CD14-positive monocyte (primary cell): ENCODE measurements at regions not wholly inside any gene's neighbourhood (a gene's known extent, or its start where the extent isn't known, plus 50 kb on each side); places are given as distances from the start of the nearest gene placed in this dataset.

Experiments used
- DNase-seq, 3 donors: peaks; one replicate each; pipeline ENCODE4 v3.0.0-alpha.2; 2011 to 2022
- H2AFZ ChIP-seq: 2 replicates; pipeline ENCODE4 v1.6.0; 2012; ENCODE audit warnings: mild to moderate bottlenecking, low read depth, low read length, inconsistent platforms; ENCODE audit not compliant: insufficient read depth, poor library complexity, severe bottlenecking
- H3K27ac ChIP-seq, 2 donors: 1 replicate in 1 of 2; 2 replicates in 1 of 2; pipeline ENCODE4 v1.5.1; 2012 to 2013; ENCODE audit warnings: low read length in 2 of 2, control low read depth in 1 of 2, inconsistent platforms in 1 of 2, low read depth in 1 of 2, mild to moderate bottlenecking in 1 of 2
- H3K27me3 ChIP-seq, 2 donors: one replicate each; pipeline versions ENCODE4 v1.6.0 to v1.6.1; 2011 to 2013; ENCODE audit warnings: low read length in 2 of 2; ENCODE audit not compliant: control insufficient read depth in 2 of 2, insufficient read depth in 2 of 2
- H3K36me3 ChIP-seq, 2 donors: replicated peaks in 1 of 2; 1 replicate in 1 of 2; 2 replicates in 1 of 2; pipeline versions ENCODE4 v1.5.1 to v1.6.1; 2012 to 2013; ENCODE audit warnings: low read length in 2 of 2, control low read depth in 1 of 2, inconsistent platforms in 1 of 2, mild to moderate bottlenecking in 1 of 2; ENCODE audit not compliant: insufficient read depth in 2 of 2, control insufficient read depth in 1 of 2
- H3K4me1 ChIP-seq, 2 donors: 1 replicate in 1 of 2; 2 replicates in 1 of 2; pipeline versions ENCODE4 v1.5.1 to v1.6.1; 2012 to 2013; ENCODE audit warnings: low read length in 2 of 2, control low read depth in 1 of 2, inconsistent platforms in 1 of 2, mild to moderate bottlenecking in 1 of 2, moderate library complexity in 1 of 2; ENCODE audit not compliant: insufficient read depth in 2 of 2, control insufficient read depth in 1 of 2
- H3K4me2 ChIP-seq: replicated peaks from 2 replicates; pipeline ENCODE3; 2012; ENCODE audit warnings: low read length, moderate library complexity, mild to moderate bottlenecking; ENCODE audit not compliant: poor library complexity, severe bottlenecking; ENCODE audit errors: extremely low read depth
- H3K4me3 ChIP-seq, 3 experiments: fragments of 200-600 bp in 1 of 3; sonication (generic) in 1 of 3; replicated peaks in 1 of 3; 1 replicate in 2 of 3; 2 replicates in 1 of 3; pipeline ENCODE4 v1.5.1; 2011 to 2013; ENCODE audit warnings: low read length in 3 of 3, mild to moderate bottlenecking in 3 of 3, control low read depth in 2 of 3, low read depth in 2 of 3, inconsistent platforms in 1 of 3, moderate library complexity in 1 of 3
- H3K79me2 ChIP-seq: 2 replicates; pipeline ENCODE4 v1.6.0; 2012; ENCODE audit warnings: mild to moderate bottlenecking, control low read depth, inconsistent platforms, low read length, moderate library complexity; ENCODE audit not compliant: insufficient read depth
- H3K9ac ChIP-seq: 2 replicates; pipeline ENCODE4 v1.6.0; 2017; ENCODE audit warnings: low read length, mild to moderate bottlenecking; ENCODE audit not compliant: insufficient read depth, poor library complexity, severe bottlenecking
- H3K9me3 ChIP-seq, 2 donors: replicated peaks in 1 of 2; 1 replicate in 1 of 2; 2 replicates in 1 of 2; pipeline versions ENCODE4 v1.5.1 to v1.6.1; 2012 to 2013; ENCODE audit warnings: low read length in 2 of 2, control low read depth in 1 of 2; ENCODE audit not compliant: control insufficient read depth in 1 of 2, insufficient read depth in 1 of 2
- H4K20me1 ChIP-seq: 2 replicates; pipeline ENCODE4 v1.6.0; 2012; ENCODE audit warnings: mild to moderate bottlenecking, low read length, control low read depth, moderate library complexity; ENCODE audit not compliant: insufficient read depth
- H3K27ac Mint-ChIP-seq, 7 donors: one replicate each; pipeline ENCODE4 v1.8.0; 2020; ENCODE audit warnings: mild to moderate bottlenecking in 7 of 7, mixed read lengths in 7 of 7, moderate library complexity in 6 of 7, inconsistent platforms in 2 of 7
- H3K27me3 Mint-ChIP-seq, 3 donors: one replicate each; pipeline ENCODE4 v1.8.0; 2021 to 2022; ENCODE audit warnings: low read depth in 3 of 3, mild to moderate bottlenecking in 3 of 3, mixed read lengths in 3 of 3, moderate library complexity in 3 of 3, inconsistent platforms in 1 of 3
- H3K36me3 Mint-ChIP-seq, 2 donors: one replicate each; pipeline ENCODE4 v1.8.0; 2020; ENCODE audit warnings: mixed read lengths in 2 of 2, inconsistent platforms in 1 of 2, mild to moderate bottlenecking in 1 of 2
- H3K4me1 Mint-ChIP-seq: one replicate; pipeline ENCODE4 v1.8.0; 2020; ENCODE audit warnings: mild to moderate bottlenecking, mixed read lengths
- H3K4me3 Mint-ChIP-seq, 2 donors: one replicate each; pipeline ENCODE4 v1.8.0; 2020; ENCODE audit warnings: mild to moderate bottlenecking in 2 of 2, mixed read lengths in 2 of 2, moderate library complexity in 1 of 2
- H3K9me3 Mint-ChIP-seq, 7 donors: one replicate each; pipeline ENCODE4 v1.8.0; 2020 to 2022; ENCODE audit warnings: mixed read lengths in 7 of 7, mild to moderate bottlenecking in 6 of 7, moderate library complexity in 6 of 7, inconsistent platforms in 2 of 7
- CTCF ChIP-seq: fragments of 200-600 bp; IDR thresholded peaks from one replicate; pipeline ENCODE4 v1.8.0; 2022; ENCODE audit warnings: antibody characterized with exemption, mild to moderate bottlenecking
- WGBS: methylation state at CpG from one replicate; pipeline ENCODE4 v1.1.5; 2013; ENCODE audit warnings: missing lambda C conversion rate; ENCODE audit not compliant: insufficient coverage; 5-methylcytosine and 5-hydroxymethylcytosine counted together
- intact Hi-C, 2 donors: fragments of 100-400 bp; cut with micrococcal nuclease; formaldehyde crosslinking; loops; one replicate each; pipeline versions ENCODE4 v1.15.0 to v1.15.1; 2023

- intact Hi-C loops: no loop called here
- Histone ChIP-seq H3K9me3 (peaks cover 6 to 13% of the 10 kb centered on the region in 2 donors), H3K4me3 (no peak overlapping the region), H3K4me2 (no peak overlapping the region), H3K36me3 (no peaks in the 10 kb centered on the region), H3K79me2 (no peaks in the 10 kb centered on the region), H2AFZ (no peak overlapping the region), H3K27ac (no peak overlapping the region), H4K20me1 (no peaks in the 10 kb centered on the region), H3K9ac (no peak overlapping the region), H3K27me3 (no peaks in the 10 kb centered on the region), H3K4me1 (no peaks in the 10 kb centered on the region)
- Mint-ChIP-seq H3K27me3 (peaks cover 0 to 3% (median 0%) of the 10 kb centered on the region in 3 donors), H3K36me3 (no peaks in the 10 kb centered on the region), H3K4me3 (no peak overlapping the region), H3K9me3 (peaks cover 2 to 32% (median 10%) of the 10 kb centered on the region in 7 donors), H3K4me1 (no peaks in the 10 kb centered on the region), H3K27ac (no peak overlapping the region)
- no peak for TF ChIP-seq CTCF
- DNase-seq: no peak
- 90% methylated on average over 3 of the region's 6 CpGs for WGBS
Measured at GRCh38 chr5:6106756-6107155, 271.6 kb downstream of the MED10 start.

GRCh38 chr5:6105320-6105719, 273.0 kb downstream of the MED10 start:
- Histone ChIP-seq H3K36me3 (no peaks in the 10 kb centered on the region), H3K9ac (no peak overlapping the region), H3K79me2 (no peaks in the 10 kb centered on the region), H3K4me1 (no peaks in the 10 kb centered on the region), H3K27me3 (no peaks in the 10 kb centered on the region), H4K20me1 (no peaks in the 10 kb centered on the region), H2AFZ (no peak overlapping the region), H3K4me2 (no peak overlapping the region), H3K9me3 (peaks cover 6 to 13% of the 10 kb centered on the region in 2 donors), H3K27ac (no peak overlapping the region), H3K4me3 (no peak overlapping the region)
- DNase-seq: no peak
- peaks cover 2 to 34% (median 10%) of the 10 kb centered on the region in 7 donors for H3K9me3 Mint-ChIP-seq
- no peaks in the 10 kb centered on the region for H3K4me1 Mint-ChIP-seq
- H3K27me3 Mint-ChIP-seq: peaks cover 0 to 3% (median 0%) of the 10 kb centered on the region in 3 donors
- H3K4me3 Mint-ChIP-seq: no peak overlapping the region
- no peaks in the 10 kb centered on the region for H3K36me3 Mint-ChIP-seq
- no peak overlapping the region for H3K27ac Mint-ChIP-seq
- intact Hi-C loops: no loop called here
- no peak for TF ChIP-seq CTCF
- 71% methylated on average over 4 of the region's 4 CpGs for WGBS
